Activated CD4-positive, alpha-beta T cell treated with anti-CD3 and anti-CD28 coated beads, Interleukin-10, Interleukin-2, amounts not matched to agents 100 ng/mL and 50 ng/mL, durations not matched to agents 16 hours and 8 hours (primary cell): ENCODE measurements at regions not wholly inside any gene's neighbourhood (a gene's known extent, or its start where the extent isn't known, plus 50 kb on each side); places are given as distances from the start of the nearest gene placed in this dataset.

Experiments
- DNase-seq: peaks from one replicate; pipeline ENCODE4 v3.0.0-alpha.2; 2020

DNA sequence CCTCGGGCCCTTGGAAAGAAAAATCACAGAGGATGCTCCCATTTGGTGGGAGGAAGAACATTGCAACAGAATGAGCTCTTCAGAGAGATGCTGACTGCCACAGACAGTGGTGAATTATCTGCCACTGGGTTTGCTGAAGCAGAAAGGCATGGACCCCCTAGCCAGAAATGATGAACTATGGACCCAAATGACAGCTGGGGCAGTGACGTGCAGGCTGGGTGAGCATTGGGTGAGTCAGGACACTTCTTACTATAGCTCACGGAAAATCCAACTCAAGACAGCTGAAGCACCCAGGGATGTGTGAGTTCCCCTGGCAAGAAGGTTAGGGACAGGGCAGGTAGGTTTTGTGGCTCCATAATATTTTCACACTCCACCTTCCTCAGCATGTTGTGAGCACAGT, 993.2 kb downstream of the BCL11B start:
- no peak for DNase-seq

DNA sequence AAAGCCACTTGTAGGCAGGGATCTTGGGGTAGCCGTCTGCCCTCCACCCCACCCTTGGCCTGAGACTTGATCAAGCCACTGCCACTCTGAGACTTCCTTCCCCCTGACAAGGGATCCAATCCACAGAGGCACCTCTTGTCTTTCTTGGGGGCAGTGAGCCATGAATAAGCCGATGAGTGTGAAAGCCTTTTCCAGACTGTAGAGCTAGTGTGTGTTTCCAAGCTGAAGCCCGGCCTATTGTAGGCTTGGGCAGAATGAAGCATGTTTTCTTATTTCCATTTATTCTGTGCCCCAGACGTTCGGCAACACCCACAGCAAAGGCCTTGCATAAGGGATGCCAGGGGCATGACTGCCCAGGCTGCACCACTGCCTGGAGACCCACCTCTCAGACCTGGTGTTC, 991.6 kb downstream of the BCL11B start:
- DNase-seq: no peak

DNA sequence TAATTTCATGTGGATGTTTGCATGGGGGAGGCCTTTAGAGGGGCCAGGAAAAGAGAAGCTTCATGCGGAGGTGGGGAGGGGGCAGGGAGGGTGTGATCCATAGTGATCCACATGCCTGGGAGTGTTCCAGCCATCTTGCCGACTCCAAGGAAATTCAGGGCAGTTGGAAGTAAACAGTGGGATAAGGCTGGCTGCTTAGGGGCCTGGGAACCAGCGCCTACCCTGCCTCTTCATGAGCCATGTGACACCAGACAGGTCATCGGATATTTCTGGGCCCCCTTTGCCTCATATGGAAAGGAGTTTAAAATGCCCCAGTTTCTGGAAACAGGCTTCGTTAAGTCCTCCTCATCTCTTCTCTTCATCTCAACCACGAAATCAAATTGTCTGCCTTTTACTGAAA, 983.2 kb downstream of the BCL11B start:
- no peak for DNase-seq

DNA sequence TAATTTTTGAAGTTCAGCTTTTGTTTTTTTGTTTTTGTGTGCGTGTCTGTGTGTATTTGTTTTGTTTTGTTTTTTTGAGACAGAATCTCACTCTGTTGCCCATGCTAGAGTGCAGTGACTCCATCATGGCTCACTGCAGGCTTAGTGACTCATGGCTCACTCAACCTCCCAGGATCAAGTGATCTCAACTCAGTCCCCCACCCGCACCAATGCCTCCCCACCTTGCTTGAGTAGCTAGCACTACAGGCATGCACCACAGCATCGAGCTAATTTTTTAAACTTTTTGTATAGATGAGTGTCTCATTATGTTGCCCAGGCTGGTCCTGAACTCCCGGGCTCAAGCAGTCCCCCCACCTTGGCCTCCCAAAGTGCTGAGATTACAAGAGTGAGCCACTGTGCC, 981.4 kb downstream of the BCL11B start:
- no peak for DNase-seq

DNA sequence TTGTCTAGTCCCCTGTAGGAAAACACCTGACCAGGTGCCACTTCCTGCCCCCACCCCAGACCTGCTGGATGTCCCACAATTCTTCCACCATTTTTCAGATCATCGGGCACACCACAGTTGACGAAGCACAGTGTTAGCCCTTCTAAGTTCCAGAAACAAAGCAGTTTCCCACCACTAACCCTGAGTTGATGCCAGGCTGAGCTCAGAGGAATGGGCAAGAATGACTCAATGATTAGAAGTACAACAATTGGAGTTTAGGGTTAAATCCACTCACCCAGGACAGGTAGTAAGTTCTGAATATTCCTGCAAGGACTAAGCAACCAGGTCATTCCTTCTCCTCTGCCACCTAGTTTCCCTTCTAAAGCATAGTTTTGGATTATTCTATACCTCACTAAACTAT, 979.8 kb downstream of the BCL11B start:
- no peak for DNase-seq

DNA sequence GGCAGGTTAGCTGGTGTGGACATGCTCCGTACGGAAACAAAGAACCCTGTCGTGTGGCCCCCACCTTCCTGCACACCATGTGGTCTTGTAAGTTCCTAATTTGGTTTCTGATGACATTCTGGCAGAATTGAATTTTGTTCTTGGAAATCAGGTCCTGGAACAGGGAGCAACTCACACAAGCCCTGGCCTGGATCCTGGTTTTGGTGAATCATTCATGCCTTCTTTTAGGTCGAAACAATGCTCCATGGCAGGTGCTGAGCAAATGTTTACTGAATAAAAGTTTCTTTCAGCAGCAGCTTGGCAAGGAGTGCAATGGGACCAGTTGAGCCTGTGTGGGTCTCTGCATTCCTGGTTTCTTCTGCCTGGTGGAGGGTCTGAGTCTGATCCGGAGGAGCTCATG, 978.4 kb downstream of the BCL11B start:
- DNase-seq: no peak

DNA sequence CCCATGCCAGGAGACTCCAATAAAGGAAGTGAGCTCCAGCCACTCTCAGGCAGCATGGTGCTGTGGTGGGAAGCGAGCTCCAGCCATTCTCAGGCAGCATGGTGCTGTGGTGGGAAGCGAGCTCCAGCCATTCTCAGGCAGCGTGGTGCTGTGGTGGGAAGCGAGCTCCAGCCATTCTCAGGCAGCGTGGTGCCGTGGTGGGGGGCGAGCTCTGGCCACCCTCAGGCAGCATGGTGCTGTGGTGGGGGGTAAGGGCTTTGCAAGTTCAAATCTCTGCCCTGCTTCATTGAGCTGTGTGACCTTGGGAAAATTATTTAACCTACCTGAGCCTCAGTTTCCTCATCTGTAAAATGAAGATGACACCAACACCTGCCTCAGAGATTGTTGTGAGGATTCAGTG, 975.1 kb downstream of the BCL11B start:
- DNase-seq: no peak

DNA sequence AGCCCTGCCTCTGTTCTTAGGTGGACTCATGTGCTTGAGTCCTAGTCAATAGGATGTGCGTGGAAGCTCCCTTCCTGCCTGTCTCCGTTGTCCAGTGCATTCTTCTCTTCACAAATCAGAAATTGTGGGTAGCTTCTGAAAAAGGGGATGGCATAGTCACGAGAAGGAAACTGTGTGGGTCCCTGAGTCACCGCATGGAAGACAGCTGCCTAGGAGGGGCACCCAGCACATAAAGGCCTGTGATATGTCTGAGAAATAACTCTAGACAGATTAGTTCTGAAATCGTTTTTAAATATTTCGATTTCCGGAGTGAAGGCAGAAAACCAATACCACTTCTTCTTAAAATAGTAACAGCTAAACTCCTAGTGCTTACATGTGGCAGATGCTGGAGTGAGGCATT, 974.4 kb downstream of the BCL11B start:
- DNase-seq: no peak

DNA sequence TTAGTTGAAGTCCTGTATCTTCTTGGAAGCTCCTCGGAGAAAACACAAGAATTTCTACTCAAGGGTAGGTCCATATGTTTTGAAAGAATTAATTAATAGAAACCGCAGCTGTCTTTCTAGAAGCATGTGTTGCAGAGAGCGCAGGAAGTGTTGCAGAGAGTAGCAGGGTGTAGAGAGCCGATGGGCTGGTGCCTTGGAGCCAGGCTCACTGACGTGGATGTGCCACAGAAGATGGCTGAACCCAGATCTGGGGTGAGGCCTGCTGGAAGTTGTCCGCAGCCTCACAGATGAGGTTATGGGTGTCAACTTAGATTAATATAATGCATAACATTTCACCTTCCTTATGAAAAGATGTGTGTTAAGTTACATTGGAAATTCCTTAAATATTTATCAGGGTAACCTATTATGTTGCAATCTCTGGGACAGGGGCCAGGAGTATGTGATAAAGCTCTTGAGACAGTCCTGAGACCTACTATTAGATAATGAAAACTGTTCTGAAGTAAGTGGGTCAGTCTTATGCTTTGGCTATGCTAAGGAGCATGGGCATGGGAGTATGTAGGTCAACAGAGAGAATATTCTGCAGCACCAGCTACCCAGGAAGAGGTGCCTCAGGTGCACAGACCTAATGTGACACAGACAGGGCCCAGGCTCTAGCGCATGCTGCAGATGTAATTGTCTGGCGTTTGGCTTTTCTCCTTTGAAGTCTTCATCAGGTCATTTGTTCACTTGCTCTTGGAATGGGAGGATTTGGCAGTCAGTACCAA, 973.3 kb downstream of the BCL11B start:
- no peak for DNase-seq

DNA sequence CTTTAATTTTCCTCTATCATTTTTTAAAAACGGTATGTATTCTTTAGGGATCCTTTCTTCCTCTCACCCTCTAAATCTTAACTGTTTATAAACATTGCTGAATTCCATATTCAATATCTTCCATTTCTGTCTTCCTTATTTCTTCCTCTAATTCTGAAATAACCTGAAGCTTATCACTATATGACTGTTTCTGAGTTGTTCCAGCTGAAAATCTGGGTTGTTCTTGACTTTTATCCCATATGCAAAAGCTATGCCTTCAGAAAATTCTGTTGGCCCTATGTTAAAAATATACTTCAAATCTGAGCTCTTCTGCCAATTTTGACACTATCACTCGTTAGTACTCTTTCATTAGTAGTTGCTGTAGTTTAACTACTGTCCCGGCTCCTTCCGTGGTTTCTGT, 970.3 kb downstream of the BCL11B start:
- no peak for DNase-seq

DNA sequence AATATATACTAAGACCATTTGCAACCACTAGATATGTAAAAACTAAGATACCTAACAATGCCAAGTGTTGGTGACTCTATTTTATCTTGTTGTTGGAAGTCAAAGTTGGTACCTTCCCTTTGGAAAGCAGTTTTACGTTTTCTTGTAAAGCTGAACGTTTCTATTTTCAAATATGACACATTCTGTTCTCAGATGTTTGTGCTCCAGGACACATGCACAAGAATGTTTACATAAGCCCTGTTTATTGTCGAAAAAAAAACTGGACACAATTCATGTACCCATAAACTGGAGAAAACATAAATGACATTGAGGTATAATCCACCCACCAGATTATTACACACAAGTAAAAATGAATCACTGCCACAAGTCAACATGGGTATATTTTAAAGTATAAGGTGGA, 967.4 kb downstream of the BCL11B start:
- DNase-seq: no peak

DNA sequence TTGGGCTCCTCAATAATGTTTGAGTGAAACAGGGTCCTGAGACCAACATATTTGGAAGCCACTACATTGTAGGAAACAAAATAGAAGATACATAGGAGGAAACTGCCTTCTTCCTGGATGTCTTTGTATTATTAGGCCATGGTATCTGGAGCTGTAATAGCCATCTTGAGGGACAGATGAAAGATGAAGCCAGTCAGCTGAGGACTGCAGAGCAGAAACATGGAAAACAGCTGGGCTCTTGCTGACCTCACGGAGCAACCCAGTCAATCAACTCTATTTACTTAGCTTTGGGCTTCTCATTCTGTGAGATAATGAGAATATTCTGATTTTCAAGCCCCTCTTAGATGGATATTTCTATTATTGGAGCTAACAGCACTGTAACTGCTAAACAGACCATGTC, 962.4 kb downstream of the BCL11B start:
- no peak for DNase-seq

DNA sequence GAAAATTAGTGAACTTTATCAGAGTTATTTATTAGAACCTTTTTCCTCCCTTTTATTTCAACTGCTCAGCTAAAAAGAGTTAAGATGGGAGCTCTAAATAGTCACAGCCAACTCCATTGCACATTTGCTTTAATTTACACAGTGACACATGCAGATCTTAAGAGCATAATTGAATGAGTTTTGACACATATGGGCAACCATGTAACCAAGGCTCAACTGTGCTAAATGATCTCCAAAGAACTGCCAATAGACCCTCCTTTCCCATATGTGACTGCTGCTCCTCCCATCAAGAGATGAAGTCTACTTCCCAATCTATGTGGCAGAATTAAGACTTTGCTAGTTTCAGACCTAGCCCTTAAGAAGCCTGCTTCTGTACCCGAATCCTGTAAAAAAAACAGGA, 960.0 kb downstream of the BCL11B start:
- DNase-seq: no peak

DNA sequence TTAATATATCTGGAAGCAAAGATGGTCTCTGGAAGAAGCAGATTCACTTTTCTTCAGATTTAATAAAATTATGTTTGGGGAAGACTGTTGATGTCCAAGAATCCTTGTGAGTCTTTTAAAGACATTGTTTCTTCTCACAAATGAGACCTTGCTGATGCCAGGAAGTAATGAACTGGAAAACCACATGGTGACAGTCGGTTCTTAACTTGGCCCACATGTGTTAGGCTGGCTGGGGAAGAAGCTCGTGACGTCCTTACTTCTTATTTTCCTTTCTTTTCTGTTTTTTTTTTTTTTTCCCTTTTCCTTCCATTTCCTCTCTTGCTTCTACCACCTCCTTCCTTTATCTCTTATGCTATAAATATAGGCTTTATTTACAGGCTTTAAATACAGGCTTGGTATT, 950.2 kb downstream of the BCL11B start:
- DNase-seq: no peak

DNA sequence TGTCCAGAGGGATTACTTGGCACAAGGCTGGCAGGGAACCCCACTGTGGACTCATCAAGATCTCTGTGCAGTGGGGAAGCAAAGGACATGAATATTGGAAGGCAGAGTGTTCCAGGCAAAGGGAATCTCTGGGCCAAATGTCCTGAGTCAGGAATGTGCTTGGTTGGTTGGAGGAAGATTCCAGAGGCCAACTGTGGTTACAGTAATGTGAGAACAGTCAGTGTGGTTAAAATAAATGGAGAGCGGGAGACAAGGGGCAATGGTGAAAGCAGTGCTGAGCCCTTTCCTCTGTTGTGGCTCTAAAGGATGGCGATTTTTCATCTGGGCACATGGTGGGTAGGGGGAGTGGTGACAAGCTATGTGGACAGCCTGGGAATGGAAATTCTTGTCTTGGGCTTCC, 948.2 kb downstream of the BCL11B start:
- DNase-seq: no peak

DNA sequence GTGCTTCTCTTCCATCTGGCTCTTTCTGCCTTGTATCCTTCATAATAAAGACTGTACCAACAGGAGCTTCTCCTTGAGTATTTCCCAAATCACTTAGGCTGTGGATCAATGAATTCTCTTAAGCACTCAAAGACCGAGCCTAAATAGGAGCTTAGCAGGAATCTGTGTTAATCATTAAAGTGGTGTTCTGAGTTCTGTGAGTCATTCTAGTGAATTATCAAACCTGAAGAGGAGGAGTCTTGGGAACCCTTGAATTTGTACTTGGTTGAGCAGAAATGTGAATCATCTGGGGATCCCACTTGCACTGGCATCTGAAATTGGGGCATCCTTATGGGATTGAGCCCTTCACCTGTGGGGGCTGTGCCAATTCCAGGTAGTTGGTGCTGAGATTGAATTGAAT, 946.2 kb downstream of the BCL11B start:
- DNase-seq: no peak

DNA sequence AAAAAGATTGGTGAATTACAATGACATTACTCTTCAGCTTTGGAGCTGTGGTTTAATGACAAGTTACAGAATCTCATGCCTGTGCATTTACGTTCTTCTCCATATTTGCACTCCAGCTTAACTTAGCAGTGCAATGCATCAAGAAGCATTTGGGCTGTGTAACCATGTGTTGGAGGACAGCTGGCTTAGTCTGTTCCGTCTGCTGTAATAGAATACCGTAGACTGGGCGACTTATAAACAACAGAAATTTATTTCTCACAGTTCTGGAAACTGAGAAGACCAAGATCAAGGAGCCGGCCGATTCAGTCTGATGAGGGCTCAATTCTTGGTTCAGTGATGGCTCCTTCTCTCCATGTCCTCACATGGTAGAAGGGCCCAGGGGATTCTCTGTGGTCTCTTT, 943.5 kb downstream of the BCL11B start:
- no peak for DNase-seq

DNA sequence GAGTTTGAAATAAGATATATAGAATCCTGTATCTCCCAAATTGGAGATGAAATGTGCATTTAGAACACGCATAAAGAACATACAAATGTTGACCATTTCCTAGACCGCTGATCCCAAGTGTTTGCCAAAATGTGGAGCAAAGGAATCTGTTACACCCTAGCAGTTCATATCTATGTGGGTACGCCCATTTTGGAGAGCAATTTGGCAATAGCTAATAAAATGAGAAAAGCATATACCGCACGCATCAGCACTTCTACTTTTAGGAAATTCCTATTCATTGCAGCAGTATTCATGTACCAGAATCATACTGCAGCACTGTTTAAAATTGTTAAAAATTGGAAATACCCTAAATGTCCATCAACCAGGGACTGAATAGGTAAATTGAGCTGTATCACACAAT, 937.8 kb downstream of the BCL11B start:
- DNase-seq: no peak

DNA sequence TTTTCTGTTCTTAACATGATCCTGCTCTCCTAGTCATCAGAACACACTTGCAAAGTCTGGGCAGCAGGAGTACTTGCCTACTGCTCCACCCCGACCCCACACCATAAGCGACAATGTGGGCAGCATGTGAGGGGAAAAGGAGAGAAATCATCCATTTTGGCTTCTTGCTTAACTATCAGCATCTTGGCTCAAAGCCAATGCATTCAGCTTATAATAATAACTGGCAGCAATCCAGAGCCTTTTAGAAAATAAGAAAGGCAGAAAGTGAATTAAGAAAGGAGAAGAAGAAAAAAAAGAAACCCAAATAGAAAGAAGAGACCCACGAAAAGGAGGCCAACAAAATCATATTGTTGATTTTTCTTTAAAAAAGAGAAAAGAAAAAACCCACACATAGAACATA, 930.8 kb downstream of the BCL11B start:
- DNase-seq: no peak

DNA sequence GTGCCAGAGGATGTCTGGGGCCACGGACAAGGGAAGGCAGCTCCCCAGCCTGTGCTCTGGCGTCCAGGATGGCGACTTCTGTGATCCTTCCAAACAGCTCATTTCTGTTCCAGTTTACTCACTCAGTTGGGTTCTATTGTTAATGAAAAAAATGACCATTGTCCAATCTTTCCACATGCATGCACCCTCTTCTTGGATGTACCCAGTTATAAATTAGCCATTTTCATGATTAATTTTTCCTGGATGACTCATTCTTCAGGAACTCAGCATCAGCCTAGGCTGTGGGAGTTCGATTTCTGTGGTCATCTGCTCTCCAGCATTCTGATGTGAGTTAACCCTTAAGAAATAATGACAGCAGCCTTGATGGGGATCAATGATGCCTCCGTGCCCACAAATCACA, 926.8 kb downstream of the BCL11B start:
- DNase-seq: no peak

DNA sequence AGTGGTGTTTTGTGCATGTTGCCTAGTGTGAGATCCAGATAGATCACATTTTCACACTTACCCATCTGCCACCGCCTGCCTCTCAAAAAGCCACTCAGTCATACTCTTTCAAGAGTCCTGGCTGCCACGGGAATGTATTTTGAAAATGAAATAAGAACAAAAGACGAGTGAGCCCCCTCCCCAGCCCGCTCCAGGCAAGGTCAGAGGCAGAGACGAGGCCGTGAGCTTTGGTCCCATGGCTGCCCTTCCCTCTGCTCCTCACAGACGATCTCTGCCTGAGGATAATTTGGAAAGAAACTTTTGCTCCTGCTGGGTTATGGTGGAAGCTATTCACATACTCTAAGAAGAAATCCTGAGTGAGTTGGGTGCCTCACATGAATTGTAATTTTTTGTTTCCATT, 924.3 kb downstream of the BCL11B start:
- DNase-seq: no peak

DNA sequence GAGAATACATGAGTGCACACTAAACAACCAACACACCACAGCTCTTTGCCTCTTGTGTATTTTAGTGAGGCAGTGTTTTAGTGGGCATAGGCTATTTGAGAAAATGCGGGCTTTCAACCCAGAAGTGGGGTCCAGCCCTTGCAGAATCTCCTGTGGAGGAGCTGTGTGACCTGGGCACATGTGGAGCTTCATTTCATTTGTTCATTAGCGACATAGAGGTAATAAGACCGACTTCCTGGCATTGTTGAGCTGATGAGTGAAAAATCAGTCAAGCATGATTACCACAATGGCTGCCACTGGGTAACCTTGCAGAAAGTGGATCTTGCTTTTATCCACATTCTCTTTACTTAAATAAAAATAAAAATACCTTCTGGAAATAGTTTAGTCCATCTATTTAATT, 923.5 kb downstream of the BCL11B start:
- DNase-seq: no peak

DNA sequence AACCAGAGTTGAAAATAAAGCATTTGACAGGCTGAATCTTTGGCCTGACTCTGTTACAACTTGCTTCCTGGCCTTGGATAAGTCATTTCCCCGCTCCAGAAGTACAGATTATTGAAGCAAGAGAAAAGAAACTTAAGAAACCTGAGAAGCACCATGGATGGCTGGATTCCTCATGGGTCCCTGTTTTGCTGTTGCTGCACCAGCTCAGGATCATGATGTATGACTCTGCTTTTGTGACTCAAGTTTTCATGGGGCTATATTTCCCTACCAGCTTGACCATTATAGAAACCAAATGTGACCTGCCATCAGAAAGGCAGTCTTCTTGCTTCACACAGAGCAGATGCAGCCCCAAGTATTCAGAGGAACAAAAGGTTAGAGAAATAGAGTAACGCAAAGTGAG, 921.8 kb downstream of the BCL11B start:
- DNase-seq: no peak

DNA sequence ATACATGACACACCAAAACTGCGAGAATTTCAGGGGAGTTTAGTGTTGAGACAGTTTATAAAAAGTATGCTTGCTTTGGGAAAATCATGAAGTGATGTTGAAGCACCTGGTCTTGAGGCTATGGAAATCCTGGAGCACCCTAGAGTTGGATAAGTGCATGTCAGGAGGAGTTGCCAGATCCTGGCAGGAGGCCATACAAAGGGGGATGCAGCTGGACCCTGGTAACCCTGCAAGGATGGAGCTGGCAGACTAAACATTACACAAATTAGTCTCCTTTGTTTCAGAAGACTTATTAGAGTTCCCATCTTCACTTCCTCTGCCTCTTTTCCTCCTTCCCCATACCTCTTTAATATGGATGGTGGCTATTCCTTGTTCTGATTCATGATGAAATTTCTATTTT, 907.0 kb downstream of the BCL11B start:
- no peak for DNase-seq

DNA sequence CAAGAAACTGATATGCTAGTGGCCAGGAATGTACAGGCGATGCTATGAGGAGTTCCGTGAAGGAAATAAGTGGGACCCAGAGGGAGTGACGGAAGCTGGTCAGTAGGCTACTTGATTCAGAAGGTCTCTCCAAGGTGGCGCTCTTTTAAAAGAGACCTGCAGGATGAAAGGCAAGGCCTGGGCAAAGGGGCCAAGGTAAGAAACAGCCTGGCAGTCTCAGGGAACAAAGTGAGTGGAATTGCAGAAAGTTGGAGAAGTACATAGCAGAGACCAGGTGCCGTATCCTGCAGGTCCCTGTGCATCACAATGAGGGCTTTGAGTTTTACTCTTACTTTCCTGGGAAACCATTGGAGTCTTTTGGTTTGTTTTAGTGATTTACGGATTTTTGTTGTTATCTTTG, 905.6 kb downstream of the BCL11B start:
- no peak for DNase-seq

DNA sequence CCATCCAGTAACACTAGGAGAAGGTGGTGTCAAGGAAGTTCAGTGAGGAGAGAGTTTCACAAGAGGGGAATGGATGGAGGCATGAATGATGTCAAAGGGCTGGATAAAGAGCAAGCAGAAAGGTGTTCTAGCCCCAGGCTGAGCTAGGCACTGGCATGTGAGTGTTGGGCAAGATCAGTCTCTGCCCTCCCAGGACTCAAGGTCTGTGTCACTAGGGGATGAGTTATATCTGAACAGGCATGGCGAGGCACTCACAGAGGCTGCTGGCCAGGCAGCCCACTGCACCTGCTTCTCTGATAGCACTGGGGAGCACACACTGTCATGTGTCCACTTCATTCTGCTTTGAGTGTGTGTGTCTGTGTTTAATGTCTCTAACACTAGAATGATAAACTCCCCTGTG, 903.8 kb downstream of the BCL11B start:
- no peak for DNase-seq
